GM21360 (cell line): ENCODE measurements at regions not wholly inside any gene's neighbourhood (a gene's known extent, or its start where the extent isn't known, plus 50 kb on each side); places are given as distances from the start of the nearest gene placed in this dataset.
"Not testable (repeated sequence)": the region's sequence is repeated elsewhere in the genome, so short reads cannot be mapped to it uniquely, and the experiment has no call there.

ENCODE experiments used
- ATAC-seq: cut with Tn5 transposase; IDR thresholded peaks from one replicate; pipeline ENCODE4 v1.9.1; 2021; ENCODE audit warnings: mild to moderate bottlenecking, moderate library complexity; ENCODE audit not compliant: unreplicated experiment

GRCh38 chr18:43793910-43794309, 516.6 kb upstream of the SYT4 start:
- no peak for ATAC-seq

- no peak for ATAC-seq
Observed at GRCh38 chr18:43794363-43794762, 517.1 kb upstream of the SYT4 start.

- ATAC-seq: no peak
Observed at GRCh38 chr18:43797347-43797746, 520.1 kb upstream of the SYT4 start.

GRCh38 chr18:43800584-43800983, 523.3 kb upstream of the SYT4 start:
- ATAC-seq: no peak

GRCh38 chr18:43805646-43806194, 528.4 kb upstream of the SYT4 start:
- ATAC-seq: no peak

- ATAC-seq: no peak
Observed at GRCh38 chr18:43812627-43813026, 535.3 kb upstream of the SYT4 start.

- no peak for ATAC-seq
Observed at GRCh38 chr18:43819397-43819796, 542.1 kb upstream of the SYT4 start.

GRCh38 chr18:43819873-43820272, 542.6 kb upstream of the SYT4 start:
- no peak for ATAC-seq

GRCh38 chr18:43825768-43826167, 548.5 kb upstream of the SYT4 start:
- ATAC-seq: no peak

GRCh38 chr18:43826215-43826614, 548.9 kb upstream of the SYT4 start:
- no peak for ATAC-seq

GRCh38 chr18:43827311-43827710, 550.0 kb upstream of the SYT4 start:
- no peak for ATAC-seq

- ATAC-seq: no peak
Observed at GRCh38 chr18:43830303-43830702, 553.0 kb upstream of the SYT4 start.

GRCh38 chr18:43830947-43831346, 553.7 kb upstream of the SYT4 start:
- ATAC-seq: no peak

- no peak for ATAC-seq
Observed at GRCh38 chr18:43846299-43846698, 569.0 kb upstream of the SYT4 start.

GRCh38 chr18:43847164-43848091, 570.1 kb upstream of the SYT4 start:
- no peak for ATAC-seq

- not testable (repeated sequence) for ATAC-seq
Observed at GRCh38 chr18:43849831-43850230, 572.5 kb upstream of the SYT4 start.

- ATAC-seq: no peak
Observed at GRCh38 chr18:43855376-43855775, 578.1 kb upstream of the SYT4 start.

- no peak for ATAC-seq
Observed at GRCh38 chr18:43863180-43863579, 585.9 kb upstream of the SYT4 start.

- no peak for ATAC-seq
Observed at GRCh38 chr18:43866696-43867095, 589.4 kb upstream of the SYT4 start.

GRCh38 chr18:43868497-43868995, 591.3 kb upstream of the SYT4 start:
- no peak for ATAC-seq

GRCh38 chr18:43869451-43870008, 592.2 kb upstream of the SYT4 start:
- ATAC-seq: no peak

- ATAC-seq: no peak
Observed at GRCh38 chr18:43870626-43871025, 593.3 kb upstream of the SYT4 start.
